HG03196 (cell line): ENCODE measurements at regions not wholly inside any gene's neighbourhood (a gene's known extent, or its start where the extent isn't known, plus 50 kb on each side); places are given as distances from the start of the nearest gene placed in this dataset.
"Not testable (repeated sequence)": the region's sequence is repeated elsewhere in the genome, so short reads cannot be mapped to it uniquely, and the experiment has no call there.

ENCODE experiments used
- ATAC-seq: cut with Tn5 transposase; IDR thresholded peaks from one replicate; pipeline ENCODE4 v1.9.1; 2021; ENCODE audit not compliant: unreplicated experiment

DNA sequence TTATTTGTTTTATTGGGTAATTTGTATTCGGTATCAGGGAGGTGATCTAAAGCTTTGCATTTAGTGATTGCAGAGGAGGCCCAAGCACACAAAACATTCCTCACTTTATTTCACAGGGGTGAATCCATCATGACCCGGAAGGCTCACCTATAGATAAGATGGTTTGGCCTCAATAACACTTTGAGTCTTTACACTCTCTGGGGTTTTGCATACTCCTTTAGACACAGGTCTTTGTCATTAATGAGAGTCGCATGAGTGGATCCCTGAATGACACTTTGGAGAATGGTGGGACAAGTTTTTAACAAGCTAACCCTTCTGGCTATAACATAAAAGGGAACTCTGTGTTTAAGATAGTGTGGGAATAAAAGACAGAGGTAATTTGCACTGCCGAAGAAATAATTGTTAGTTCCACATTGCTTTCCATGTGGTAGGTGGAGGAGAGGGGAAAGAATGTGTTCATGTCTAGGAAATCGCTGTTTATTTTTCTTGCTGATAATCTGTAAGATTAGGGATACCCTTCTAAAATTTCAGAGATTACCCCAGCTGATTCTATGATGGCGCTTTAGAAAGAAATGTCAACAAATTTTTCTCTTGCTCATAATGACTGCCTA, 455.8 kb downstream of the TFEC start:
- ATAC-seq, result no peak

GRCh38 chr7:115572111-115572510, 458.5 kb downstream of the TFEC start:
- no peak for ATAC-seq

- no peak for ATAC-seq
These were observed 469.0 kb downstream of the TFEC start for GRCh38 chr7:115561335-115562110.

- no peak for ATAC-seq
These were observed 470.7 kb downstream of the TFEC start for GRCh38 chr7:115559877-115560276.

GRCh38 chr7:115558161-115558560, 472.4 kb downstream of the TFEC start:
- no peak for ATAC-seq

GRCh38 chr7:115557296-115557695, 473.3 kb downstream of the TFEC start:
- ATAC-seq, result not testable (repeated sequence)

DNA sequence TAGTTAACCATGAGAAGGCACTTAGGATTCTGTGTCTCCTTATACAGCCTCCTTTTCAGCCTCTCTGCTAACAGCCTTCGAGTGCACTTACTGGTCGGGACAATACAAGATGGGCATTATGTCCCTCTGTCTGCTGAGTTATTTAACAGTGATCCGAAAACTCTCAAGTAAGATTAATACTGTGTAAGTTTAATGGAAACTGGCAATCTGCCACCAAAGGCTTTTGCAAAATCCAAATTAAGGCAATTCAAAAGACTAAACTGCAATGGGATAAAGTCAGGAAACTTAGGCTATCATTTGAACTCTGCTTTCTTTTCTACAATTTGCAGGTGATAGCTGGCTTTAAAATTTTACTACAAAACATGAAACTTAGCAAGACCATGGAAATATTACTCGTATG, 477.8 kb downstream of the TFEC start:
- ATAC-seq, result no peak

DNA sequence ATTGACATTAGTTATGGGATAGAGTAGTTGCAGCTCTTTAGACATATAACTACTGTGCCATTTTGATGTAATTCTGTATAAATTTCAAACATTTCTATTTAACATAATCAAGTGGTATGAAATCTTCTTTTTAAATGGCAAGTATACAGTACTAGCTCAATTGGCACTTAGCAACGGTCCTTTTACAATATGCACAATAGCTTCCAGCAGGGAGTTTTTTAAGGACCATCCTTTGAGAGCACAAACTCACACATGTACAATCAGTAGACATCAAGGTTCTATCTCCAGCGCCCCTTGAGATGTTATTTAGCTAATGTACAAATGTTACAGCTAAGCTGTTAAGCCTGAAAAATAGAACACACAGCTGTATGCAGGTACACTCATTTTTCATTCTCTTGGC, 480.7 kb downstream of the TFEC start:
- ATAC-seq, result no peak

DNA sequence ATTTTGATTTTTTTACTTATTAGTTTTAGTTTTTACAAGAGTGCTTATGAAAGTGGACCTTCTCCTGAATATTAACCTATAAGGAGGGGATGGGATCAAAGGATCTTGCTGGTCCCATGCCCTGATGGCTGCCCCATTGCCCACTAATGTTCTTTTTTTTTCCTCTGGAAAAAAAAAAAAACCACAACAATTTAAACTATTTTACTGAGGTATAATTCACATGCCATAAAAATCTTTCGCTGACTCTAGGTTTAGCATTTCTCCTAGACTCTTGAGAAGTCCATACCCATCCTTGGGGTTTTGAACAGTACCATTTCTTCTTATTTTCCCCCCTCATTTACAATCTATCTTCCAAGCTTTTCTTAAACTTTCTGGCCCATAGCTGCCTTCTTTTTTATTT, 481.8 kb downstream of the TFEC start:
- ATAC-seq, result no peak

DNA sequence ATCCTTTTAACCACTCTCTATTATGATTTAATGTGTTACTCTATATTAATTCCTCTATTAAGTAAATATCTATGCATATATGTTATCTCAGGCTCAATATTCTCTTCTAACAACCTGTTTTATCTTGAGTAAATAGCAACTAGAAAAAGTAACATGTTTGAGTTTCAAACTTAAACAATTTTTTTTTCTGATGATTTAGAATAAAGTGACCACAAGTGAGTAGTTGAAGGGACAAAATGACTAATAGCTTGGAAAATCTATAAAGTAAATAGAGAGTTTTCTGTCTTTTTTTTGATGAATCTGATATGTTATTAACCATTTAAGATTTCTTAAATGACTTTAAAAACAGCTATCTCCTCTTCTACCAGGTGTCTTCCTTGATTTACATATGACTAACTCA, 483.8 kb downstream of the TFEC start:
- no peak for ATAC-seq

DNA sequence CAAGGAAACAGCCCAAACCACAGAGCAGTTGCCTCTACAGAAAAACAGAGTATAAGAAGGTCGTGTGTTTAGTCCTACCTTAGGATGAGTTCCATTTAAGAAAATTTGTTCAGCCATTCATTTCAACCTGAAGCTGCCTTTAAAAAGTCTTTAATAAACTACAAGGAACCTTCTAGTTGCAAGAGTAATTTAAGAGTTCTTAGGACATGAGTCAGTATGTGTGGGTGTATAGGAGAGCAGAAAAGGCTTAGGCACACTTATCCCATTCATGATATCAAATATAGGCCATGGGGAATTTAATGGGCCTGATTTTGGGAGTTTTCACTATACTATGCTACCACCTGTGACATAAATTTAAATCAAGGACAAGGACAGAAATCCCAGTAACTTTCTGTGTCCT, 496.8 kb downstream of the TFEC start:
- no peak for ATAC-seq

DNA sequence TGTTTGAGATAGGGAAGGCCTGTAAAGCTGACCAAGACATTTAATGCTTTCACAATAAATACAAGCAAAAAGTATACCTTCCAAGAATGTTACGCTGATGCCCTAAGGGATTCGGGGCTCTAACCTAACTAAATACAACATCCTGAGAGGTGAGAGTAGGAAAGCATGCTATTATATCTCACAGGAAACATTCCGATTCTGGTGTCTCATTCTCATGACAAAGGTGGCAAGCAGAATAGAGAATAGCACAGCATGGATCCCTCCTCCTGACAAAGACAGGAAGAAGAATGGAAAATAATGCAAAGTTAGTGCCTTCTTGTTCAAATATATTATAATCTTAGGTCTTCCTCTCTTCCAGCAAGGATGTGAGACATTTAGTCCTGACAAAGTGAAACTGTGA, 504.3 kb downstream of the TFEC start:
- no peak for ATAC-seq

GRCh38 chr7:115522174-115522573, 508.4 kb downstream of the TFEC start:
- ATAC-seq, result no peak

DNA sequence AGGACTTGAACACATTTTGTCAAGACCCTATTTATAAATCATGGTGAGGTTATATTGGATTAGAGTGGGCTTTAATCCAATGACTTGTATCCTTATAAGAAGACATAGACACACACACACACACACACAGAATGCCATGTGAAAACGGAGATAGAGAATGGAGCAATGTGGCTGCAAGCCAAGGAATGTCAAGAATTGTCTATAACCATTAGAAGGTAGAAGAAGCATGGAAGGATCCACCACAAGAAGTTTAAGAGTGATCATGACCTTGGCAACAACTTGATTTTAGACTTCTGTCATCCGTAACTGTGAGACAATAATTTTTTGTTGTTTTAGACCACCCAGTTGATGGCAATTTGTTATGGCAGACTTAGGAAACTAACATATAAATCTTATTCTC, 514.2 kb downstream of the TFEC start:
- no peak for ATAC-seq

DNA sequence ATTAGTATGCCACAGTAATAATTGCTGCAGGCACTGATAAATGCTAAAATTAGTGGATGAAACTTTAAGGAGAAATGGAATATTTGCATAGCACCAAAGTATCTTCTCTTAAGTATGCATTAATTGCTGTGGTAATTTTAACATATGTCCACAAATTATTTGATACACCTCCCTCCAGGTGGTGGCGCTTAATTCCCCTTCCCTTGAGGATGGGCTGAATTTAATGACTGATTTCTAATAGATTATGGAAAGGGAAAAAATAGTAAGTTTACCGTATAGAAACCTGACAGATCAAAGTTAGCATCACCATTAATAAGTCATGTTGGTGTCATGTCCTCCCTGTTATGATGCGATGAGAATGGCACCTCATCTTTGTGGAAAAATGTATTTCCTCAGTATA, 519.2 kb downstream of the TFEC start:
- ATAC-seq, result no peak

GRCh38 chr7:115505136-115505535, 525.4 kb downstream of the TFEC start:
- ATAC-seq, result no peak

DNA sequence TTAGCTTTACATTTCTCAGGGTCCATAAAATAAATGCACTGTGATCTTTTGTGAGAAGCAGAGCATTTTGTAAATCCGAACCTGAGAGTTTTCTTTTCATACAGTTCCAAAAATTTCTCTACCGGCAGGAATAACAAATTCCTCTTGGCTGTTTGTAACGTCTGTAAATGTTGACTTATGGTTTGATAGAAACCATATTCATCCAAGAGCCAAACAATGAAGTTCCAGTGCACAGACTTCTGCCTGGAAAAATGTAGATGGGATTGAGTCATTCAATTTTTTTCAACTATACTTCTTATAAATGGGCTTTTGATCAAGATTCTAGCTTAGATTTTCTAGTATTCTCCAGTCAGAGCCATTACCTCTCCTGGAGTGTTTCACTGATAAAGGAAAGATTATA, 530.6 kb downstream of the TFEC start:
- no peak for ATAC-seq

GRCh38 chr7:115496006-115496405, 534.6 kb downstream of the TFEC start:
- no peak for ATAC-seq

GRCh38 chr7:115494529-115495147, 535.9 kb downstream of the TFEC start:
- no peak for ATAC-seq

- no peak for ATAC-seq
These were observed 537.2 kb downstream of the TFEC start for GRCh38 chr7:115493381-115493780.

- ATAC-seq, result no peak
These were observed 538.7 kb downstream of the TFEC start for GRCh38 chr7:115491744-115492380.

- no peak for ATAC-seq
These were observed 551.1 kb downstream of the TFEC start for GRCh38 chr7:115479448-115479847.
